ENCODE measurements at regions not wholly inside any gene's neighbourhood (a gene's known extent, or its start where the extent isn't known, plus 50 kb on each side); places are given as distances from the start of the nearest gene placed in this dataset.

DNA sequence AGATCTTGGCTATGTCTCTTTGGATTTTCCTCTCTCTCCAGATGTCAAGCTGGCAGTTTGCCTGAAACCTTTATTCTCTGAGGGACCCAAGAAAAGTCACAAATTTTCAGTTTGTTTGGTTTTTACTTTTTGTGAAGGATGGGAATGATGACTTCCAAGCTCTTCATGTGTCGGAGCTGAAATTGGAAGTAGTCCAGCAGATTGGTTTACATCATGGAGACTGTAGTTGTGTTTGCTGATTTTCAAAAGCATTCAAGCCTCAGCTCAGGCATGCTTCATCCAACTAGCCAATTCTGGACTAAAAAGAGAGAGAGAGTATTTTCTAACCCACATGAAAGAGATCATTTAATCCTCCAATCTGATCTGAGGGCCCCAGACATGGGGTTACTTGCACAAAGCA, 326.2 kb upstream of the AUTS2 start:
- TF ChIP-seq, protein P1, sequence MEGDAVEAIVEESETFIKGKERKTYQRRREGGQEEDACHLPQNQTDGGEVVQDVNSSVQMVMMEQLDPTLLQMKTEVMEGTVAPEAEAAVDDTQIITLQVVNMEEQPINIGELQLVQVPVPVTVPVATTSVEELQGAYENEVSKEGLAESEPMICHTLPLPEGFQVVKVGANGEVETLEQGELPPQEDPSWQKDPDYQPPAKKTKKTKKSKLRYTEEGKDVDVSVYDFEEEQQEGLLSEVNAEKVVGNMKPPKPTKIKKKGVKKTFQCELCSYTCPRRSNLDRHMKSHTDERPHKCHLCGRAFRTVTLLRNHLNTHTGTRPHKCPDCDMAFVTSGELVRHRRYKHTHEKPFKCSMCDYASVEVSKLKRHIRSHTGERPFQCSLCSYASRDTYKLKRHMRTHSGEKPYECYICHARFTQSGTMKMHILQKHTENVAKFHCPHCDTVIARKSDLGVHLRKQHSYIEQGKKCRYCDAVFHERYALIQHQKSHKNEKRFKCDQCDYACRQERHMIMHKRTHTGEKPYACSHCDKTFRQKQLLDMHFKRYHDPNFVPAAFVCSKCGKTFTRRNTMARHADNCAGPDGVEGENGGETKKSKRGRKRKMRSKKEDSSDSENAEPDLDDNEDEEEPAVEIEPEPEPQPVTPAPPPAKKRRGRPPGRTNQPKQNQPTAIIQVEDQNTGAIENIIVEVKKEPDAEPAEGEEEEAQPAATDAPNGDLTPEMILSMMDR (conservative IDR thresholded peaks at IDR 0.05; ENCODE audit: low read depth, low read length), result no peak
- no peak for TF ChIP-seq EZH2 (IDR thresholded peaks at IDR 0.05; ENCODE audit: borderline replicate concordance, low read depth, low read length, poor library complexity, severe bottlenecking)

Data from A673 (cell line).